ENCODE measurements at regions not wholly inside any gene's neighbourhood (a gene's known extent, or its start where the extent isn't known, plus 50 kb on each side); places are given as distances from the start of the nearest gene placed in this dataset.

GRCh38 chr22:48021991-48022401 is 1259.5 kb downstream of the TBC1D22A start:
- Histone ChIP-seq H3K27ac (no peak overlapping the region), H3K4me3 (no peak overlapping the region)
- DNase-seq (ENCODE audit: low spot score) = no peak
- no peak for TF ChIP-seq CTCF (IDR thresholded peaks at IDR 0.05)

GRCh38 chr22:48018346-48018745 is 1255.9 kb downstream of the TBC1D22A start:
- no peak for TF ChIP-seq CTCF (IDR thresholded peaks at IDR 0.05)
- Histone ChIP-seq H3K4me3 (no peak overlapping the region), H3K27ac (no peak overlapping the region)
- no peak for DNase-seq (ENCODE audit: low spot score)

- DNase-seq (ENCODE audit: low spot score) = no peak
- no peak for TF ChIP-seq CTCF (IDR thresholded peaks at IDR 0.05)
- no peak overlapping the region for H3K4me3 ChIP-seq
- H3K27ac ChIP-seq = no peak overlapping the region
Observed at GRCh38 chr22:48015701-48016100, 1253.3 kb downstream of the TBC1D22A start.

- H3K27ac ChIP-seq = no peak overlapping the region
- no peak for DNase-seq (ENCODE audit: low spot score)
- H3K4me3 ChIP-seq = no peak overlapping the region
- TF ChIP-seq CTCF (IDR thresholded peaks at IDR 0.05) = no peak
Observed at GRCh38 chr22:48004936-48005335, 1242.5 kb downstream of the TBC1D22A start.

GRCh38 chr22:48004038-48004437 is 1241.6 kb downstream of the TBC1D22A start:
- H3K4me3 ChIP-seq = no peak overlapping the region
- no peak for TF ChIP-seq CTCF (IDR thresholded peaks at IDR 0.05)
- no peak for DNase-seq (ENCODE audit: low spot score)
- H3K27ac ChIP-seq = no peak overlapping the region

- no peak for TF ChIP-seq CTCF (IDR thresholded peaks at IDR 0.05)
- H3K4me3 ChIP-seq = no peak overlapping the region
- no peak overlapping the region for H3K27ac ChIP-seq
- DNase-seq (ENCODE audit: low spot score) = no peak
Observed at GRCh38 chr22:48001101-48001500, 1238.7 kb downstream of the TBC1D22A start.

- TF ChIP-seq CTCF (IDR thresholded peaks at IDR 0.05) = no peak
- no peak for DNase-seq (ENCODE audit: low spot score)
- Histone ChIP-seq H3K4me3 (no peak overlapping the region), H3K27ac (no peak overlapping the region)
Observed at GRCh38 chr22:47997612-47998011, 1235.2 kb downstream of the TBC1D22A start.
